ENCODE measurements at regions not wholly inside any gene's neighbourhood (a gene's known extent, or its start where the extent isn't known, plus 50 kb on each side); places are given as distances from the start of the nearest gene placed in this dataset.

DNA sequence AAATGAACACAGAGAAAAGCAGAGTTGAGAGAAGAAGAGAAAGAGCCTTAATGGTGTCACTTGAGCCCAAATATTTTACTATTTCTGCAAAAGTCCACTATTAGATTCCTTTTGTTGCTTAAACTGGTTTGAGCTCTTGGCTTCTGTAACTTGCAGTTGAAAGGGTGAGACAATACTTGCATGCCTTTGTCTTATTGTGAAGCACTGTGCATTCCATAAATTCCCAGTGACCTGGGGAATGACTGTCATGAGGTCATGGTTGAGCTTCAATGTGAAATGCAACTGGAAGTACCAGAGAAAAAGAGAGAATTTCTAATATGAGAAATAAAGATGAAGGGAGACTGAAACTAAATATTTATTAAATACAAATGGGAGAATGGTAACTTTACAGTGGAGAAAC lies 310.9 kb downstream of the TDRD3 start:
- Histone ChIP-seq H3K4me1 (no peaks in the 10 kb centered on the region), H3K4me3 (no peak overlapping the region), H3K27me3 (no peaks in the 10 kb centered on the region), H3K27ac (no peak overlapping the region), H3K9me3 (no peaks in the 10 kb centered on the region), H3K36me3 (no peaks in the 10 kb centered on the region)
- DNase-seq (ENCODE audit: low spot score in 2 of 2): no peak
- TF ChIP-seq POLR2A (IDR thresholded peaks at IDR 0.05): no peak
- TF ChIP-seq EP300 (IDR thresholded peaks at IDR 0.05): no peak
- TF ChIP-seq, protein P1, sequence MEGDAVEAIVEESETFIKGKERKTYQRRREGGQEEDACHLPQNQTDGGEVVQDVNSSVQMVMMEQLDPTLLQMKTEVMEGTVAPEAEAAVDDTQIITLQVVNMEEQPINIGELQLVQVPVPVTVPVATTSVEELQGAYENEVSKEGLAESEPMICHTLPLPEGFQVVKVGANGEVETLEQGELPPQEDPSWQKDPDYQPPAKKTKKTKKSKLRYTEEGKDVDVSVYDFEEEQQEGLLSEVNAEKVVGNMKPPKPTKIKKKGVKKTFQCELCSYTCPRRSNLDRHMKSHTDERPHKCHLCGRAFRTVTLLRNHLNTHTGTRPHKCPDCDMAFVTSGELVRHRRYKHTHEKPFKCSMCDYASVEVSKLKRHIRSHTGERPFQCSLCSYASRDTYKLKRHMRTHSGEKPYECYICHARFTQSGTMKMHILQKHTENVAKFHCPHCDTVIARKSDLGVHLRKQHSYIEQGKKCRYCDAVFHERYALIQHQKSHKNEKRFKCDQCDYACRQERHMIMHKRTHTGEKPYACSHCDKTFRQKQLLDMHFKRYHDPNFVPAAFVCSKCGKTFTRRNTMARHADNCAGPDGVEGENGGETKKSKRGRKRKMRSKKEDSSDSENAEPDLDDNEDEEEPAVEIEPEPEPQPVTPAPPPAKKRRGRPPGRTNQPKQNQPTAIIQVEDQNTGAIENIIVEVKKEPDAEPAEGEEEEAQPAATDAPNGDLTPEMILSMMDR (IDR thresholded peaks at IDR 0.05): no peak

- Histone ChIP-seq H3K4me1 (no peaks in the 10 kb centered on the region), H3K4me3 (no peak overlapping the region), H3K27me3 (no peaks in the 10 kb centered on the region), H3K27ac (no peak overlapping the region), H3K9me3 (no peaks in the 10 kb centered on the region), H3K36me3 (no peaks in the 10 kb centered on the region)
- 43 to 61% methylated on average over 3 of the region's 3 CpGs for WGBS, 2 donors
- no peak for DNase-seq (ENCODE audit: low spot score in 2 of 2)
- TF ChIP-seq EP300 (IDR thresholded peaks at IDR 0.05) (no peak), POLR2A (IDR thresholded peaks at IDR 0.05) (no peak)
- TF ChIP-seq, protein P1 (IDR thresholded peaks at IDR 0.05): no peak
Measured at GRCh38 chr13:60701895-60702294, 304.9 kb downstream of the TDRD3 start.

DNA sequence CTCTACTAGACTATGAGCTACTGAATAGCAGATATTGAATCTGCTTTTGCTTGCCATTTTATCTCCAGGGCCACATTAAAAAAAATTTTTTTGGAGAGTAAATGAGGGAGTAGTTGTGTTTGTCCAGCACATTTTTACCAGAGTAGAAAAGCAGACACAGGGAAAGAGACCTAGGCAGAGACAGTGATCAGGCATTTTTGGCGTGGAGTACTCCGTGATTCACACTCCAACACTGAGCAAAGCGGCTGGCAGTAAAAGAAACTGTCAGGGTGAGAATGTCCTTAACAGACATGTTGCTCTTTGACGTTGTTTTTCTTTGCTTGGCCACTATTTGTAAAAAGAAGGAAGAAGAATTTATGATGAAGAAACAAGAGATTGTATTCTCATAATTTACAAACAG lies 304.0 kb downstream of the TDRD3 start:
- 66 to 83% methylated on average over 4 of the region's 4 CpGs for WGBS, 2 donors
- no peaks in the 10 kb centered on the region for H3K4me1 ChIP-seq
- TF ChIP-seq, protein P1 (IDR thresholded peaks at IDR 0.05): no peak
- TF ChIP-seq EP300 (IDR thresholded peaks at IDR 0.05): no peak
- TF ChIP-seq POLR2A (IDR thresholded peaks at IDR 0.05): no peak
- H3K27ac ChIP-seq: no peak overlapping the region
- H3K4me3 ChIP-seq: no peak overlapping the region
- H3K9me3 ChIP-seq: no peaks in the 10 kb centered on the region
- H3K36me3 ChIP-seq: no peaks in the 10 kb centered on the region
- DNase-seq (ENCODE audit: low spot score in 2 of 2): no peak
- H3K27me3 ChIP-seq: no peaks in the 10 kb centered on the region

GRCh38 chr13:60699636-60700035 lies 302.6 kb downstream of the TDRD3 start:
- no peak overlapping the region for H3K27ac ChIP-seq
- no peak for DNase-seq (ENCODE audit: low spot score in 2 of 2)
- no peaks in the 10 kb centered on the region for H3K36me3 ChIP-seq
- H3K4me3 ChIP-seq: no peak overlapping the region
- no peaks in the 10 kb centered on the region for H3K27me3 ChIP-seq
- 54 to 55% methylated on average over 2 of the region's 2 CpGs for WGBS, 2 donors
- TF ChIP-seq, protein P1 (IDR thresholded peaks at IDR 0.05): no peak
- TF ChIP-seq EP300 (IDR thresholded peaks at IDR 0.05) (no peak), POLR2A (IDR thresholded peaks at IDR 0.05) (no peak)
- no peaks in the 10 kb centered on the region for H3K9me3 ChIP-seq
- no peaks in the 10 kb centered on the region for H3K4me1 ChIP-seq

- no peak for DNase-seq (ENCODE audit: low spot score in 2 of 2)
- TF ChIP-seq EP300 (IDR thresholded peaks at IDR 0.05): no peak
- Histone ChIP-seq H3K36me3 (no peaks in the 10 kb centered on the region), H3K4me1 (no peaks in the 10 kb centered on the region), H3K27ac (no peak overlapping the region), H3K27me3 (no peaks in the 10 kb centered on the region), H3K4me3 (no peak overlapping the region), H3K9me3 (no peaks in the 10 kb centered on the region)
- 37 to 38% methylated on average over 6 of the region's 6 CpGs for WGBS, 2 donors
Measured at GRCh38 chr13:60696602-60697001, 299.6 kb downstream of the TDRD3 start.

GRCh38 chr13:60691268-60691667 lies 294.2 kb downstream of the TDRD3 start:
- Histone ChIP-seq H3K27ac (no peak overlapping the region), H3K4me3 (no peak overlapping the region), H3K9me3 (no peaks in the 10 kb centered on the region), H3K4me1 (no peaks in the 10 kb centered on the region), H3K36me3 (no peaks in the 10 kb centered on the region), H3K27me3 (no peaks in the 10 kb centered on the region)
- no peak for DNase-seq (ENCODE audit: low spot score in 2 of 2)
- TF ChIP-seq POLR2A (IDR thresholded peaks at IDR 0.05) (no peak), EP300 (IDR thresholded peaks at IDR 0.05) (no peak)
- TF ChIP-seq, protein P1 (IDR thresholded peaks at IDR 0.05): no peak

Data from tibial nerve (tissue), 4 donors.